IMR-90 (cell line): ENCODE measurements at regions not wholly inside any gene's neighbourhood (a gene's known extent, or its start where the extent isn't known, plus 50 kb on each side); places are given as distances from the start of the nearest gene placed in this dataset.

Experiments
- ATAC-seq: fragments of 200-7000 bp; cut with Tn5 transposase; 2 replicates; pipeline ENCODE4 v1.9.1; 2020; ENCODE audit warnings: low read depth, mild to moderate bottlenecking, moderate library complexity
- BruUV-seq: library from RNA; stranded (reverse); fragments of 400-500 nt; replicated peaks from 2 replicates; lab custom pipeline; 2021; lab: Mats Ljungman, UMichigan
- CTCF ChIA-PET: fragments of 300-600 bp; formaldehyde crosslinking; extraction: SDS; loops from one replicate; lab custom pipeline; 2021; ENCODE audit warnings: antibody characterized with exemption; lab: Yijun Ruan, JAX
- POLR2A ChIA-PET: fragments of 300-600 bp; sonication (Branson Sonifier 250); formaldehyde crosslinking; loops from one replicate; lab custom pipeline; 2022; ENCODE audit warnings: antibody characterized with exemption; ENCODE audit not compliant: unreplicated experiment; lab: Charles Lee
- DNase-seq: peaks from one replicate; pipeline ENCODE4 v3.0.0; 2013
- H2AFZ ChIP-seq: replicated peaks from 2 replicates; pipeline ENCODE3; 2013; ENCODE audit warnings: low read length, mild to moderate bottlenecking; ENCODE audit not compliant: poor library complexity
- H2AK5ac ChIP-seq: 2 replicates; pipeline ENCODE4 v1.6.1; 2013; ENCODE audit warnings: low read depth, low read length, inconsistent platforms
- H2AK9ac ChIP-seq: replicated peaks from 2 replicates; pipeline ENCODE3; 2013; ENCODE audit warnings: mild to moderate bottlenecking, low read depth, low read length, moderate library complexity; ENCODE audit not compliant: poor library complexity
- H2BK120ac ChIP-seq: 2 replicates; pipeline ENCODE4 v1.6.1; 2013; ENCODE audit warnings: low read depth, low read length, inconsistent platforms
- H2BK15ac ChIP-seq: 3 replicates; pipeline ENCODE4 v1.6.1; 2013; ENCODE audit warnings: low read depth, low read length, inconsistent platforms
- H2BK20ac ChIP-seq: 2 replicates; pipeline ENCODE4 v1.6.1; 2013; ENCODE audit warnings: low read depth, mild to moderate bottlenecking, inconsistent platforms, low read length, moderate library complexity
- H2BK5ac ChIP-seq: 2 replicates; pipeline ENCODE4 v1.6.1; 2013; ENCODE audit warnings: mild to moderate bottlenecking, low read depth, low read length, inconsistent platforms; ENCODE audit not compliant: poor library complexity, severe bottlenecking
- H3K14ac ChIP-seq: replicated peaks from 2 replicates; pipeline ENCODE4 v1.6.1; 2013; ENCODE audit warnings: low read depth, low read length, inconsistent platforms
- H3K18ac ChIP-seq: 2 replicates; pipeline ENCODE4 v1.6.1; 2013; ENCODE audit warnings: low read depth, low read length, control low read depth
- H3K23ac ChIP-seq: 2 replicates; pipeline ENCODE4 v1.6.1; 2013; ENCODE audit warnings: low read depth, low read length, inconsistent platforms
- H3K27ac ChIP-seq: 2 replicates; pipeline ENCODE4 v1.5.1; 2013; ENCODE audit warnings: mild to moderate bottlenecking, control low read depth, low read length; ENCODE audit not compliant: insufficient read depth
- H3K27me3 ChIP-seq: 2 replicates; pipeline ENCODE4 v1.6.1; 2013; ENCODE audit warnings: low read length; ENCODE audit not compliant: control insufficient read depth, insufficient read depth
- H3K36me3 ChIP-seq: 2 replicates; pipeline ENCODE4 v1.6.1; 2013; ENCODE audit warnings: low read length, mixed read lengths; ENCODE audit not compliant: control insufficient read depth, insufficient read depth
- H3K4ac ChIP-seq: 2 replicates; pipeline ENCODE4 v1.6.1; 2013; ENCODE audit warnings: low read depth, low read length, inconsistent platforms
- H3K4me1 ChIP-seq: 2 replicates; pipeline ENCODE4 v1.6.1; 2013; ENCODE audit warnings: low read length, mixed read lengths; ENCODE audit not compliant: control insufficient read depth, insufficient read depth
- H3K4me2 ChIP-seq: 2 replicates; pipeline ENCODE4 v1.6.1; 2013; ENCODE audit warnings: low read depth, mild to moderate bottlenecking, control low read depth, low read length, moderate library complexity
- H3K4me3 ChIP-seq: 2 replicates; pipeline ENCODE4 v1.5.1; 2013; ENCODE audit warnings: low read depth, mild to moderate bottlenecking, control low read depth, low read length, moderate library complexity; ENCODE audit not compliant: insufficient read depth
- H3K56ac ChIP-seq: 2 replicates; pipeline ENCODE4 v1.6.1; 2013; ENCODE audit warnings: low read length, inconsistent platforms; ENCODE audit not compliant: insufficient read depth; ENCODE audit errors: extremely low read depth
- H3K79me1 ChIP-seq, 2 experiments: 2 replicates each; pipeline ENCODE4 v1.6.1; 2013; ENCODE audit warnings: low read length in 2 of 2, inconsistent platforms in 1 of 2, low read depth in 1 of 2
- H3K9ac ChIP-seq: 2 replicates; pipeline ENCODE4 v1.6.1; 2013; ENCODE audit warnings: low read depth, low read length, control low read depth
- H3K9me1 ChIP-seq: 2 replicates; pipeline ENCODE4 v1.6.1; 2013; ENCODE audit warnings: low read length, inconsistent platforms; ENCODE audit not compliant: insufficient read depth
- H3K9me3 ChIP-seq: 2 replicates; pipeline ENCODE4 v1.6.1; 2013; ENCODE audit warnings: low read length; ENCODE audit not compliant: control insufficient read depth, insufficient read depth
- H4K20me1 ChIP-seq: 2 replicates; pipeline ENCODE4 v1.6.1; 2013; ENCODE audit warnings: low read length, inconsistent platforms; ENCODE audit not compliant: insufficient read depth
- H4K5ac ChIP-seq: 2 replicates; pipeline ENCODE4 v1.6.1; 2013; ENCODE audit warnings: mild to moderate bottlenecking, low read depth, low read length, control low read depth
- H4K8ac ChIP-seq, 2 experiments: 2 replicates each; pipeline ENCODE4 v1.6.1; 2013; ENCODE audit warnings: low read depth in 2 of 2, low read length in 2 of 2, control low read depth in 1 of 2, inconsistent platforms in 1 of 2
- H4K91ac ChIP-seq: 2 replicates; pipeline ENCODE4 v1.6.1; 2013; ENCODE audit warnings: low read depth, low read length, inconsistent platforms; ENCODE audit not compliant: insufficient read depth
- CTCF ChIP-seq: conservative IDR thresholded peaks from 2 replicates; pipeline ENCODE4 v1.5.1; 2012; ENCODE audit warnings: mild to moderate bottlenecking, low read depth, low read length, improper control_type of control experiment
- NFE2L2 ChIP-seq: fragments of 150-350 bp; IDR thresholded peaks from 2 replicates; pipeline ENCODE4 v1.6.1; 2016; ENCODE audit warnings: low read depth, mild to moderate bottlenecking, low read length
- POLR2A ChIP-seq: IDR thresholded peaks from 2 replicates; pipeline ENCODE4 v1.6.1; 2012; ENCODE audit warnings: mild to moderate bottlenecking, low read depth, low read length
- USF2 ChIP-seq: fragments of 150-350 bp; IDR thresholded peaks from 2 replicates; pipeline ENCODE4 v1.6.1; 2017; ENCODE audit warnings: mild to moderate bottlenecking, antibody characterized with exemption, low read length, low read depth
- WGBS, 2 experiments: methylation state at CpG; one replicate each; pipeline versions ENCODE4 v1.1.5 to v1.1.7; 2013; ENCODE audit warnings: missing lambda C conversion rate in 2 of 2; ENCODE audit not compliant: insufficient read length in 1 of 2; ENCODE audit errors: extremely low coverage in 2 of 2; 5-methylcytosine and 5-hydroxymethylcytosine counted together
- dilution Hi-C: fragments of 300-500 bp; cut with HindIII; formaldehyde crosslinking; loops from one replicate; pipeline ENCODE4 v1.14.3; 2018; ENCODE audit warnings: low sequenced_read_pairs; ENCODE audit not compliant: unreplicated experiment
- in situ Hi-C: fragments of 300-500 bp; cut with MboI; formaldehyde crosslinking; loops from 3 replicates; pipeline ENCODE4 v1.14.3; 2019; ENCODE audit warnings: low sequenced_read_pairs, inconsistent platforms, mixed read lengths
- intact Hi-C: fragments of 100-400 bp; cut with micrococcal nuclease; formaldehyde crosslinking; loops from 2 replicates; pipeline ENCODE4 v1.10.0; 2022

- no TSS peak for BruUV-seq
- no peaks in the 10 kb centered on the region for H3K36me3 ChIP-seq
- TF ChIP-seq CTCF = no peak
- TF ChIP-seq NFE2L2 = no peak
- TF ChIP-seq USF2 = no peak
- no peak for TF ChIP-seq POLR2A
- no peak overlapping the region for H2AK9ac ChIP-seq
- H2AK5ac ChIP-seq = no peak overlapping the region
- H3K4ac ChIP-seq = no peak overlapping the region
- no peak overlapping the region for H2BK20ac ChIP-seq
- H2BK120ac ChIP-seq = no peak overlapping the region
- no peaks in the 10 kb centered on the region for H3K4me1 ChIP-seq
- dilution Hi-C loops (loop anchor here (25.0 kb wide), 1 partner anchor 603 kb away; no protein-coding TSS in a partner anchor), intact Hi-C loops (no loop called here), in situ Hi-C loops (loop anchor here (10.0 kb wide), 1 partner anchor 540 kb away; no protein-coding TSS in a partner anchor)
- no peak overlapping the region for H4K91ac ChIP-seq
- H3K9me1 ChIP-seq = no peaks in the 10 kb centered on the region
- no peak overlapping the region for H4K5ac ChIP-seq
- H3K23ac ChIP-seq = no peak overlapping the region
- H3K27ac ChIP-seq = no peak overlapping the region
- no peak overlapping the region for H4K8ac ChIP-seq
- H3K4me2 ChIP-seq = no peak overlapping the region
- H2BK15ac ChIP-seq = no peak overlapping the region
- no peak overlapping the region for H3K14ac ChIP-seq
- no peak overlapping the region for H2AFZ ChIP-seq
- H3K18ac ChIP-seq = no peak overlapping the region
- no CpG with 5 or more reads among the region's 3 CpGs for WGBS, 2 experiments
- no peak overlapping the region for H3K9ac ChIP-seq
- H4K20me1 ChIP-seq = no peaks in the 10 kb centered on the region
- no peak for DNase-seq
- no peaks in the 10 kb centered on the region for H3K9me3 ChIP-seq
- no peak overlapping the region for H3K4me3 ChIP-seq
- CTCF ChIA-PET = interaction anchor here (1.0 kb wide), 1 partner anchor 611 kb away, joined by 3 read pairs; no protein-coding TSS in a partner anchor
- H2BK5ac ChIP-seq = no peak overlapping the region
- peaks cover 25% of the 10 kb centered on the region for H3K27me3 ChIP-seq
- no peak overlapping the region for H3K56ac ChIP-seq
- POLR2A ChIA-PET = no interaction called here
- no peak for ATAC-seq
- no peaks in the 10 kb centered on the region for H3K79me1 ChIP-seq
These were observed 182.6 kb downstream of the SH3BP4 start for GRCh38 chr2:235134420-235134819.
